ENCODE measurements at regions not wholly inside any gene's neighbourhood (a gene's known extent, or its start where the extent isn't known, plus 50 kb on each side); places are given as distances from the start of the nearest gene placed in this dataset.

GRCh38 chr4:181083757-181084361 is 1159.3 kb upstream of the TENM3 start:
- TF ChIP-seq CTCF (IDR thresholded peaks at IDR 0.05) (no peak), POLR2A (IDR thresholded peaks at IDR 0.05) (no peak)
